DMS153 treated with DMSO at 0.1 percent for 48 hours (cell line): ENCODE measurements at regions not wholly inside any gene's neighbourhood (a gene's known extent, or its start where the extent isn't known, plus 50 kb on each side); places are given as distances from the start of the nearest gene placed in this dataset.
"Not testable (repeated sequence)": the region's sequence is repeated elsewhere in the genome, so short reads cannot be mapped to it uniquely, and the experiment has no call there.

ENCODE experiments used
- DNase-seq: peaks from one replicate; lab custom pipeline; 2025; ENCODE audit not compliant: unreplicated experiment; lab: John Stamatoyannopoulos, UW

GRCh38 chr10:130499541-130499940 lies 363.4 kb downstream of the GLRX3 start:
- no peak for DNase-seq

- no peak for DNase-seq
Measured at GRCh38 chr10:130500261-130501000, 364.2 kb downstream of the GLRX3 start.

GRCh38 chr10:130507461-130507860 lies 371.3 kb downstream of the GLRX3 start:
- no peak for DNase-seq

GRCh38 chr10:130509881-130510689 lies 373.9 kb downstream of the GLRX3 start:
- DNase-seq = no peak

GRCh38 chr10:130510755-130511154 lies 374.6 kb downstream of the GLRX3 start:
- DNase-seq = no peak

- no peak for DNase-seq
Measured at GRCh38 chr10:130511766-130512165, 375.6 kb downstream of the GLRX3 start.

- DNase-seq = no peak
Measured at GRCh38 chr10:130512936-130513335, 376.7 kb downstream of the GLRX3 start.

- DNase-seq = no peak
Measured at GRCh38 chr10:130513686-130514476, 377.7 kb downstream of the GLRX3 start.

GRCh38 chr10:130515670-130516069 lies 379.5 kb downstream of the GLRX3 start:
- DNase-seq = no peak

GRCh38 chr10:130516141-130516735 lies 380.0 kb downstream of the GLRX3 start:
- no peak for DNase-seq

- not testable (repeated sequence) for DNase-seq
Measured at GRCh38 chr10:130518921-130519320, 382.7 kb downstream of the GLRX3 start.

- DNase-seq = no peak
Measured at GRCh38 chr10:130519791-130520190, 383.6 kb downstream of the GLRX3 start.

- DNase-seq = no peak
Measured at GRCh38 chr10:130531312-130531711, 395.1 kb downstream of the GLRX3 start.

- no peak for DNase-seq
Measured at GRCh38 chr10:130541090-130541489, 404.9 kb downstream of the GLRX3 start.

- DNase-seq = no peak
Measured at GRCh38 chr10:130542761-130543160, 406.6 kb downstream of the GLRX3 start.

- no peak for DNase-seq
Measured at GRCh38 chr10:130543794-130544193, 407.6 kb downstream of the GLRX3 start.

- DNase-seq = no peak
Measured at GRCh38 chr10:130545122-130545521, 408.9 kb downstream of the GLRX3 start.

- DNase-seq = no peak
Measured at GRCh38 chr10:130545697-130546096, 409.5 kb downstream of the GLRX3 start.

- no peak for DNase-seq
Measured at GRCh38 chr10:130546841-130547240, 410.6 kb downstream of the GLRX3 start.

- no peak for DNase-seq
Measured at GRCh38 chr10:130547368-130547767, 411.2 kb downstream of the GLRX3 start.
